ENCODE measurements at regions not wholly inside any gene's neighbourhood (a gene's known extent, or its start where the extent isn't known, plus 50 kb on each side); places are given as distances from the start of the nearest gene placed in this dataset.
"Not testable (repeated sequence)": the region's sequence is repeated elsewhere in the genome, so short reads cannot be mapped to it uniquely, and the experiment has no call there.

DNA sequence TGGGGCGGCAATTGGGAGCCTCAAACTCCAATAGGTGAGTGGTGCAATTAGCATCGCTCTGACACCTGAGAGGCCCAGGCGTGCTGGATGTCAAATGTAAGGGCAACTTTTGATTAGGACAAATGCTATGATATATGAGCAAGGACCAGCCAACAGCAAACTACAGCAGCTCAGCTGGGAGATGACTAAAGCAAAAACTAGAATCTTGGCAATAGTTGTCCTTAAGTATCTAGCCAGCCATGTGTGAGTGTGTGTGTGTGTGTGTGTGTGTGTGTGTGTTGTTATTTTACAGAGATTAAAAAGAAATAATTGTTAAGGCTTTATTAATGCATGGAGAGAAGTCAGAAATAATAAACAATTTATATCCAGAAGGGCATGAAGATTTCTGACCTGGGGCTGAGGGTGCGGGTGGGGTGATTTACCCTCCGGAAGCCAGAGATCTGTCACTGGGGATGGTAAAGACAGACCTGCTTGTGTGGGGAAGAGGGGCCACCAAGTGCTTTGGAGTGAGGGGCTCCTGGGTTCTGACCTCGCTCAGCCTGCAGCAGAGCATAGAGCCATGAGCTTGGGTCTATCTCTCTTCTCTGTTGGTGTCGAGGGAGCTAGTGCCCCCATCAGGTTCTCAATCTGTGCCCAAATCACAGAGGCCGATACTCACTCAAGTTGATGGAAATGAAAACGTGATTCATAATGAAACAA lies 77.3 kb downstream of the EMX2 start:
- DNase-seq (ENCODE audit: low read depth) = no peak
- H3K4me3 ChIP-seq (ENCODE audit: control insufficient read depth, low read depth, low read length) = no peak overlapping the region
- TF ChIP-seq, protein P1, sequence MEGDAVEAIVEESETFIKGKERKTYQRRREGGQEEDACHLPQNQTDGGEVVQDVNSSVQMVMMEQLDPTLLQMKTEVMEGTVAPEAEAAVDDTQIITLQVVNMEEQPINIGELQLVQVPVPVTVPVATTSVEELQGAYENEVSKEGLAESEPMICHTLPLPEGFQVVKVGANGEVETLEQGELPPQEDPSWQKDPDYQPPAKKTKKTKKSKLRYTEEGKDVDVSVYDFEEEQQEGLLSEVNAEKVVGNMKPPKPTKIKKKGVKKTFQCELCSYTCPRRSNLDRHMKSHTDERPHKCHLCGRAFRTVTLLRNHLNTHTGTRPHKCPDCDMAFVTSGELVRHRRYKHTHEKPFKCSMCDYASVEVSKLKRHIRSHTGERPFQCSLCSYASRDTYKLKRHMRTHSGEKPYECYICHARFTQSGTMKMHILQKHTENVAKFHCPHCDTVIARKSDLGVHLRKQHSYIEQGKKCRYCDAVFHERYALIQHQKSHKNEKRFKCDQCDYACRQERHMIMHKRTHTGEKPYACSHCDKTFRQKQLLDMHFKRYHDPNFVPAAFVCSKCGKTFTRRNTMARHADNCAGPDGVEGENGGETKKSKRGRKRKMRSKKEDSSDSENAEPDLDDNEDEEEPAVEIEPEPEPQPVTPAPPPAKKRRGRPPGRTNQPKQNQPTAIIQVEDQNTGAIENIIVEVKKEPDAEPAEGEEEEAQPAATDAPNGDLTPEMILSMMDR (IDR thresholded peaks at IDR 0.05; ENCODE audit: control insufficient read depth, insufficient read depth, low read depth, low read length, missing control alignments) = no peak

DNA sequence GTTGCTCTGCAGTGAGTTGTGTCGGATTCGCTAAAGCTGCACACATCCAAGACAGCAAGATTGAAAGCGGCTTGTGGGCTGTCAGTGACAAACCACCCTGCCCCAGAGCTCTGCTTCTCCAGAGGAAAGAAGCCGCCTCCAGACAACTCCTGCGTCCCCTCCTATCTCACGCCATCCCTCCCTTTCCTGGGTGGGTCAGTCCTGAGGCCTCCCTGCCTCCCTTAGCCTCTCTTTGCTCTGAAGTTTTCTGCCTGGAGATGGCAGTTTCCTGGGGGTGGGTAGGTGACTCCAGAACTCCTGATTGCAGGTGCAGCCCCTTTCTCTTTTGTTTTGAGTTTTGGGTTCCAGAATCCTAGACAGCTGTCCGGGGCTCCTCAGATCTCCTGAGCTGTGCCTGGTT lies 78.7 kb downstream of the EMX2 start:
- TF ChIP-seq, protein P1 (IDR thresholded peaks at IDR 0.05; ENCODE audit: control insufficient read depth, insufficient read depth, low read depth, low read length, missing control alignments) = no peak
- H3K4me3 ChIP-seq (ENCODE audit: control insufficient read depth, low read depth, low read length) = no peak overlapping the region
- no peak for DNase-seq (ENCODE audit: low read depth)

DNA sequence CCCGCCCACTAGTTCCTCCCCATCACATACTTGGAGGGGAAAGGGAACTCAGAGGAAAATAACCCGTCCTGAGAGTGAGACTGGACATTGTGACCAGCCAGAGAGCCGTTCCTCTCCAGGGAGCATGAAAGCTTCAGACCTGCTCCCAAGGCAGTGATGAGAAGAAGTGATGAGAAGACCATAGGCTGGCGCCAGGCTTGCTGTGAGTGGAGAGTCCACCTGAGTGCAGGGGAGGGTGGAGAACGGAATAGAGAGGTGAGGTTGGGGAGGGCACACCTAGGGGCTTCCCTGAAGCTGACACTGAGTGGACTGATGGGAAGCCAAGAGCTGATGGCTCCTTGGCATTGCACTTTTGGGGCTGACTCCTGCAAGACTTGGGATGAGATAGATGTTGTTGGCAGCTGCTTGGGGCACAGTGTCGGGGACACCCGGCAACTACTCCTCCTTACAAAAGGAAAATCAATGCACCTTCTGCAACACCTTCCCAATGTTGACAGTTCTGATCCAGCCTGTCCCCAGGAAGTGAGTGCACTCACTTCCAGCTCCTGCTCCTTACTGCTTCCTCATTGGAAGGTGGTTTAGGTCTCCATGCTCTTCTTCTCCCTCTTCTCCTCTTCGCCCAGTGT lies 79.4 kb downstream of the EMX2 start:
- TF ChIP-seq, protein P1 (IDR thresholded peaks at IDR 0.05; ENCODE audit: control insufficient read depth, insufficient read depth, low read depth, low read length, missing control alignments) = no peak
- no peak overlapping the region for H3K4me3 ChIP-seq (ENCODE audit: control insufficient read depth, low read depth, low read length)
- no peak for DNase-seq (ENCODE audit: low read depth)

DNA sequence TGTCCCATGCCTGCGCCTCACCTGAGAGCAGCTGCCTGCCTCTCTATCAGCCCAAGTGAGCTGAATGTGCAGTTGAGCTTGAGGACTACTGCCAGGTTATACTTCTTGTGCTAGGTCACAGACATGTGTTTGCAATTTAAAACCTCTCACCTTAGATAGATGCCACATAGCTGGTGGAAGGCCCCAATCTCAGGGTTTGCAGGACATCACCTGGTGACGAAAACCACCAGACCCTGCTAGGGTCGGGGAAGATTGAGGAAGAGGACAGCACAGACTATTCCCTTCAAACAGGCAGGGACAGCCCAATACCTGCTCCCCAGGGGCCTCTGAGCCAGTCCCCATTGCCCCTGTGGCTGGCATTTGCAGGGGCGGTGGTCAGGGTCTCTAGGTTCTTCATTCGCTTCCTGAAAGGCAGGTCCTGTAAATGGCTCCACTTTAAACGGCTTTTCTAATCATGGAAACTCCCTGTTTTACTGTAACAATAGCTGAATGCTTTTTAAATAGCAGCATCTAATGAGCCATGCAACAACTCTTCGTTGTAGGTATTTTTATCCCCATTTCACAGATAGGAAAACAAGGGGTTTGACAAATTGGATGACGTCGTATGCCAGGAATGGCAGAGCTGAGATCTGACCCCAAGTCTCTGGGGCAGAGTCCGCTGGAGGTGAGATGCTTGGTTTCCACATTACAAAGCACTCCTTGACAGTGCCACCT lies 80.1 kb downstream of the EMX2 start:
- no peak overlapping the region for H3K4me3 ChIP-seq (ENCODE audit: control insufficient read depth, low read depth, low read length)
- DNase-seq (ENCODE audit: low read depth) = no peak
- TF ChIP-seq, protein P1 (IDR thresholded peaks at IDR 0.05; ENCODE audit: control insufficient read depth, insufficient read depth, low read depth, low read length, missing control alignments) = no peak

DNA sequence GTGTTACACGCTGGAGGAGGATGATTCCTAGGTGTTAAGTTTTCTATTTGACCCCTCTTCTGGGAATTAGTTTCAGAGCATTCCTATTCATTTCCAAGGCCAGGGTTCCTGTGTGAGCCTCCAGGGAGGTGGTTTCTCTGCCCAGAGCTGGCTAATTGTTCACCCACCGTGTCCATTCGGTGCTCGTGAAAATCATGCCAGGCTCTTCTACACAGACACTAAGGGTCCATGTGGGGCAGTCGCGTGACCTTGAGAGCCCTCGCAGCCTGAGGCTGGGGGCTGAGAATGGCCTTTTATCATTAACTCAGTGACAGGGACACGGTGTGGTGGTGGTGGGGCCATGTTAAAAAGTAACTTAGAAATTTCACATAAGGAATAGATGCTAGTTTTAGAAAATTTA lies 83.7 kb downstream of the EMX2 start:
- TF ChIP-seq, protein P1 (IDR thresholded peaks at IDR 0.05; ENCODE audit: control insufficient read depth, insufficient read depth, low read depth, low read length, missing control alignments) = no peak
- H3K4me3 ChIP-seq (ENCODE audit: control insufficient read depth, low read depth, low read length) = no peak overlapping the region
- no peak for DNase-seq (ENCODE audit: low read depth)

DNA sequence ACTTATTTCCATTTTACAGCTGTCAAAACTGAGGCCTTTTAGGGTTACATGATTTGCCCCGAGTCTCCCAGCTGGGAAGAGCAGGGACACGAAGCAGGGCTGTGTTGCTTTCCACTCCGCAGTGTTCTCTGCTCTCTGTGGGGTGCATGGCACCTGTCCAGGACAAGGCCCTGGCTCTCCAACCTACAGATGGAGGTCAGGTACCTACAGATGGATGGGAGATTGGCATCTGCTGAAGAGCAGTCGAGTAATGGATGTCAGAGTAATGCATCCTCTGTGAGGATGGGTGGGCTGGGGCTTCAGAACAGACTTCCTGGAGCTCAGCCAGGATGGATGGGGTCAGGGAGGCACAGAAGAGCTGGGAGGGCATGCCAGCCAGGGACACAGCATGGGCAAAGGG lies 85.0 kb downstream of the EMX2 start:
- TF ChIP-seq, protein P1 (IDR thresholded peaks at IDR 0.05; ENCODE audit: control insufficient read depth, insufficient read depth, low read depth, low read length, missing control alignments) = no peak
- H3K4me3 ChIP-seq (ENCODE audit: control insufficient read depth, low read depth, low read length) = no peak overlapping the region
- DNase-seq (ENCODE audit: low read depth) = no peak

DNA sequence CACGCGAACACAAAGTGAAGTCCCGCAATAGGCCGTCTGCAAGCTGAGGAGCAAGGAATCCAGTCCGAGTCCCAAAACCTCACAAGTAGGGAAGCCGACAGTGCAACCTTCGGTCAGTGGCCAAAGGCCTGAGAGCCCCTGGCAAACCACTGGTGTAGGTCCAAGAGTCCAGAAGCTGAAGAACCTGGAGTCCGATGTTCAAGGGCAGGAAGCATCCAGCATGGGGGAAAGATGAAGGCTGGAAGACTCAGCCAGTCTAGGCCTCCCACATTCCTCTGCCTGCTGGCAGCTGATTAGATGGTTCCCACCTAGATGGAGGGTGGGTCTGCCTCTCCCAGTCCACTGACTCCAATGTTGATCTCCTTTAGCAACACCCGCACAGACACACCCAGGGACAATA lies 87.2 kb downstream of the EMX2 start:
- H3K4me3 ChIP-seq (ENCODE audit: control insufficient read depth, low read depth, low read length); DNase-seq (ENCODE audit: low read depth): not testable (repeated sequence)
